ENCODE measurements at regions not wholly inside any gene's neighbourhood (a gene's known extent, or its start where the extent isn't known, plus 50 kb on each side); places are given as distances from the start of the nearest gene placed in this dataset.

DNA sequence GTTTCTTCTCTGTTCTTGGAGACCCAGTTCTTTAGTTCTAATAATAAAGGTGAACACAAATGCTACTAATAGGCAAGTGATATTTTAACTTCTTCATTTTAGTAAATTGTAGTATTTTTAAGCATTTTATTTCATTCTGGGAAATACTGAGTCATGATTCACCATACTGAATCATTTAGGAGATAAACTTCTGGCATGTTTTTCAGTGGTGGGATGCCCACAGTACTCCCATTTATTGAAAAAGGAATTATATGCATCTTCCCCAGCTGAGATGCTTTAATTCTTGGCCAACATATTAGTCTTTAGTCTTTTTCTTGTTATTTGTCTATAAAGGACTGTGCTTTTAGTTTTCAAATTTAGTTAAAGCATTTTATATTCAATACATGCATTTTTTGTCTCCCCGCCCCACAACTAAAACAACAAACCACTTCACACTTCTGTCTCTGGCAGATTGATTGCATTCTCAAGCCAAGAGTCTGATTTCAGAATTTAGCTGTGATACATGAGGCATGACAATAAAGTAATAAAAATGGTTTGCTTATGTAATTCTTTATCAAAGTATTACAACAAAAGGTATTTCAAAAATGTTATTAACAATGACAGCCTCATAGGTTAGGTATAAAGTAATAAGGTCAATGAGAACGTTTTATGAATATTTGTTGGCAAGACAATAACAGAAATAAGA, 125.2 kb upstream of the CDH18 start:
- DNase-seq (ENCODE audit: low read depth) = peak; percentile 20

GRCh38 chr5:20109326-20109725, 121.3 kb upstream of the CDH18 start:
- DNase-seq (ENCODE audit: low read depth) = no peak

- DNase-seq (ENCODE audit: low read depth) = no peak
These were observed 117.9 kb upstream of the CDH18 start for GRCh38 chr5:20105915-20106314.

DNA sequence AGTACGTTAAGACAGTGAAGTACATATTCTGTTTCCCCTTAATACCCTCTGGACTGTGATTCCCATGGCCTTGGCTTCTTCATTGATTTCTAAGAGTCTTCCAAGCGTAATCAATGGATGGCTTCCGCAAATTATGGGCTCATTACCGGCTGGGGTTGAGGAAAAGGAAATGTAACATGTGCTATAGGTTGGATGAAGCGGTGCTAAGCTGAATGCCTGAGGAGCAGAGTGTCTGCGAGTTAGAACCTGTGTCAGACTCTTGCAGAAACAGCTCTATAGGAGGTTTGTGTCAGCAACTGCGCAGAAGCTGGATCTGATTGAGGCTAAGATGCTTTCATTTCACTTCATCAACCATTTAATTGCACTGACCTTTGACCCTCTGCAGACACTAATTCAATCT, 114.3 kb upstream of the CDH18 start:
- no peak for DNase-seq (ENCODE audit: low read depth)

- no peak for DNase-seq (ENCODE audit: low read depth)
These were observed 110.7 kb upstream of the CDH18 start for GRCh38 chr5:20098694-20099093.

GRCh38 chr5:20088361-20088760, 100.4 kb upstream of the CDH18 start:
- DNase-seq (ENCODE audit: low read depth) = no peak

- DNase-seq (ENCODE audit: low read depth) = no peak
These were observed 99.3 kb upstream of the CDH18 start for GRCh38 chr5:20087299-20087698.

GRCh38 chr5:20077186-20077585, 89.2 kb upstream of the CDH18 start:
- DNase-seq (ENCODE audit: low read depth) = no peak

DNA sequence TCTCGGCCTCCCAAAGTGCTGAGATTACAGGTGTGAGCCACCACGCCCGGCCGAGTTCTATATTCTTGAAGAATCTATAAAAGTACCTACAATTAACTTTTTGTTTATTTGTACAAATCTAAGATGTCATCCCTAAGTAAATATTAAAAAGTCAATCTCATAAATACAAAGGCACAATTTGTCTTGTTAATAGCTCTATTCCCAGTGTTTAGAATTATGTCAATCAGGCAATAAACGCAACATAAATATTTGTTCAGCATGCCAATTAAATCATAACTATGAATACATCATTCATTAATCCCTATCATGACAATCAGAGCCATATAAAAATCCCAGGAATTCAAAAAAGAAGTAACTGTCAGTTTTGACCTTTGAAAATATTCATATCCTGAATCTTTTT, 68.9 kb upstream of the CDH18 start:
- no peak for DNase-seq (ENCODE audit: low read depth)

GRCh38 chr5:20055301-20055700, 67.3 kb upstream of the CDH18 start:
- no peak for DNase-seq (ENCODE audit: low read depth)

GRCh38 chr5:20050262-20050661, 62.3 kb upstream of the CDH18 start:
- no peak for DNase-seq (ENCODE audit: low read depth)

DNA sequence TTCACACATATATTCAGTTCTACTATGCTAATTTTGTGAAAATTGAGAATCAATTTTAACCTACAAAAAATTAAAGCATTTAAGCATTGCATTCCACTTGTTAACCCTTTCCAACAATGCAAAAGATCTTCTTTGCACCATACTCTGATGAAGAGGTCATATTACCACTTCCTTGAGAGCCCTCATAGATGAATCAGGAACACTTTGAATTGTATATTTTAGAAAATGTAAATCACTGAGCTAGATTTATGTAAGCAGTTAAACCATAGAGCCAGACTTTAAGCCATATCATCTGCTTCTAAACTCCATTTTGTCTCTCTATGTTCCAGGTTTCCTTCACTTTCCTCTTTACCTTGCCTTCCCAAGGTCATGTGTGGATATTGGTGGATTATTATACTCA, 56.5 kb upstream of the CDH18 start:
- no peak for DNase-seq (ENCODE audit: low read depth)

DNA sequence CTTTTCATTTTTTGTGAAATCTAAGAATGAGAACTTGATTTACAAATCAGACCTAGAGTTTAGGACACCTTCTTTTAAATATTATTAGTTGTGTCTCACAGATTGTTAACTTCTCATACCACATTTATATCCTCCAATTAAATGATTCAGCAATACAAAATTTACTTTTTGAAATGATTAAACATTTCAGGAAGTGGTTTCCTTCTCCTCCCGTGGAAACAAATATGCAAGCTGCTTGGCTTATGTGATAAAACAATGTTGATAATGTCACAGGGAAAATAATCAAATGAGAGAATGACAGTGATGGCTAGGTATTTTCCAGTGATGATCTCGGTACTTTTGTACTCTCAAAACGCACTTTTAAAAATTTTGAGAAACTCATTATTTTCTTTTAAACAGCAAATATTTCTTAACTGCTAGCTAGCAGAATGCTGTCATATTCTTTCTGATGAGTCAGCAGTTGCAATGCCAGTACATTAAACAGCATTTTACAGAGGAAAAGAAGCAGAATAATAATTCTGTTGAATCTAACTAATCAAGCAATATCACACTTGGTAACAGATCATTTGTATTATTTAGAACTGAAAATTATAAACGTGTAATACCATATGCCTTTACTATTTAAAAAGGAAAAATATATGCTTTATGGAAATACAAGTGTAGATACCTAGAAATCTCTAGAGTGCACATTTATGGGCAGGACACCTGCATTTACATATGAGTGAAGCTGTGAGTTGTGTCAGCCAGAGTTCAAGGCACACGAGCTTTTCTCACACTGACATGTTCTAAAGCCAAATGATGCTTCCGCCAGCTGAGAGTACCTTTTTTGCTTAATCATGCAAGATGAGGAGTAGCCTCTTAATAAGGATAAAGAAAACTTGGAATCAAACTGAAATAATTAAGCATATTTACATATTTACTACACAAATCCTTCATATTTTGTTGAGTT, 53.6 kb upstream of the CDH18 start:
- no peak for DNase-seq (ENCODE audit: low read depth)

DNA sequence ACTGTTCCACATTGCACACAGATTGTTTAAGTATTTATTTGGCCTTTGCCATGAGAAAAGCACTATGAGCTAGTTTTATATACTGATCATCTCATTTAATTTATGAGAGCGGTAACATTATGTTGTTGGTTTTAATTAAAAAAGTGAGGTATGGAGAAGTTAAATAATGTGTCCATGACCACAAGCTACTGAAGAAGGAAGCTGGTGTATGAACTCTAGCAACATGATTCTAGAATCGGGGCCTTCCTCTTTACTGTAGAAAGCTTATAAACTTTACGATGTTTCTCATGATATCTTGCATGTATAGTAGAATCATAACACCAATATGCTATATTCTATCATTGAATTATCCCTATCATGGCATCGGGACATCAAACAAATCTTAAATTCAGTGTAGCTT, 52.9 kb upstream of the CDH18 start:
- DNase-seq (ENCODE audit: low read depth) = no peak

Data from fibroblast of the conjunctiva (primary cell).